ENCODE measurements at regions not wholly inside any gene's neighbourhood (a gene's known extent, or its start where the extent isn't known, plus 50 kb on each side); places are given as distances from the start of the nearest gene placed in this dataset.
"Not testable (repeated sequence)": the region's sequence is repeated elsewhere in the genome, so short reads cannot be mapped to it uniquely, and the experiment has no call there.

- DNase-seq (ENCODE audit: low read depth) = not testable (repeated sequence)
These were observed 51.6 kb upstream of the APOD start for GRCh38 chr3:195635262-195635873.

GRCh38 chr3:195634426-195635261, 50.9 kb upstream of the APOD start:
- not testable (repeated sequence) for DNase-seq (ENCODE audit: low read depth)

All from stimulated activated CD8-positive, alpha-beta memory T cell treated with anti-CD3 and anti-CD28 coated beads, Interleukin-7, amount 100 ng/mL, for 24 hours (primary cell).